Heart right ventricle (tissue), 16 donors: ENCODE measurements at regions not wholly inside any gene's neighbourhood (a gene's known extent, or its start where the extent isn't known, plus 50 kb on each side); places are given as distances from the start of the nearest gene placed in this dataset.

ENCODE experiments used
- ATAC-seq, 8 donors: fragments of 200-7000 bp; cut with Tn5 transposase; one replicate each; pipeline ENCODE4 v1.9.1; 2020; ENCODE audit warnings: mild to moderate bottlenecking in 8 of 8, moderate library complexity in 8 of 8, moderate number of reproducible peaks in 1 of 8
- DNase-seq, 2 donors: peaks; one replicate each; pipeline ENCODE4 v3.0.0-alpha.2; 2020
- H3K27ac ChIP-seq, 10 donors: fragments of 200-600 bp; sonication (generic) in 2 of 10; one replicate each; pipeline versions ENCODE4 v1.5.0 to v1.8.0; 2020 to 2022; ENCODE audit warnings: mild to moderate bottlenecking in 3 of 10
- H3K27me3 ChIP-seq, 7 donors: fragments of 200-600 bp; one replicate each; pipeline ENCODE4 v1.8.0; 2021 to 2022; ENCODE audit warnings: mild to moderate bottlenecking in 2 of 7
- H3K36me3 ChIP-seq, 9 donors: fragments of 200-600 bp; sonication (generic) in 1 of 9; one replicate each; pipeline versions ENCODE4 v1.5.0 to v1.8.0; 2020 to 2022; ENCODE audit warnings: mild to moderate bottlenecking in 2 of 9
- H3K4me1 ChIP-seq, 9 donors: fragments of 200-600 bp; sonication (generic) in 1 of 9; one replicate each; pipeline versions ENCODE4 v1.5.0 to v1.8.0; 2020 to 2022; ENCODE audit warnings: mild to moderate bottlenecking in 4 of 9
- H3K4me3 ChIP-seq, 10 donors: fragments of 200-600 bp; sonication (generic) in 2 of 10; one replicate each; pipeline versions ENCODE4 v1.5.0 to v1.8.0; 2020 to 2022; ENCODE audit warnings: mild to moderate bottlenecking in 7 of 10, moderate library complexity in 2 of 10
- H3K9me3 ChIP-seq, 11 donors: fragments of 200-600 bp in 10 of 11; sonication (generic) in 2 of 11; one replicate each; pipeline versions ENCODE4 v1.5.0 to v1.8.0; 2013 to 2022; ENCODE audit warnings: mild to moderate bottlenecking in 2 of 11, control low read depth in 1 of 11, moderate library complexity in 1 of 11
- CTCF ChIP-seq, 9 donors: fragments of 200-600 bp; sonication (generic) in 2 of 9; IDR thresholded peaks; one replicate each; pipeline versions ENCODE4 v1.5.0 to v1.8.0; 2021 to 2022; ENCODE audit warnings: antibody characterized with exemption in 9 of 9, mild to moderate bottlenecking in 5 of 9, moderate library complexity in 1 of 9
- WGBS, 2 donors: extraction: QIAGEN DNeasy Blood & Tissue Kit; methylation state at CpG; one replicate each; pipeline ENCODE4 v1.1.7; 2013; ENCODE audit warnings: inconsistent platforms in 1 of 2; 5-methylcytosine and 5-hydroxymethylcytosine counted together
- intact Hi-C, 10 donors: fragments of 100-400 bp; cut with DNase I; formaldehyde crosslinking; loops; one replicate each; pipeline versions ENCODE4 v1.11.1 to v1.14.2; 2022
- donor health status: Arrhythmogenic right ventricular cardiomyopathy.
- donor health status: ischemic (EF 13 %, LVEDD 7.1; RV severe dilation, severe dysfunction).
- donor health status: healthy with polysubstance abuse.
- donor health status: DM: no; HTN: yes; CAD: no.
- donor health status: DM: no; HTN: no; CAD: no.
- donor health status: ischemic (EF 25% LVEDD 6.9; RV normal size, moderate dysfunction).
- donor health status: ischemic (EF 25% LVEDD 5.7; RV mildly dilated, moderate dysfunction).
- donor health status: healthy.
- donor health status: DM: yes; HTN: yes; CAD: no.
- donor health status: Ischemic cardiomyopathy.
- donor health status: ischemic (EF 35%, LVEDD 5.7; RV mildly dilated, moderate dysfunction).
- donor health status: nonischemic (EF 11% LVEDD 7.7; RV severe dilation, severe dysfunction).
- donor health status: DM: yes; HTN: yes; CAD: no.
- donor health status: PGD.
- donor health status: ischemic (EF 29% LVEDD 5.4; RV normal size, mild dysfunction).
- donor health status: nonischemic (EF 23%, LVEDD 6.1; RV moderate dilation, normal function).

GRCh38 chr5:29238115-29238514 is 1955.4 kb upstream of the CDH6 start:
- ATAC-seq: no peak
- 30 to 43% methylated on average over 1 of the region's 1 CpG for WGBS, 2 donors
- H3K4me3 ChIP-seq: no peak overlapping the region
- intact Hi-C loops: no loop called here
- H3K4me1 ChIP-seq: no peaks in the 10 kb centered on the region
- H3K27ac ChIP-seq: no peak overlapping the region
- no peaks in the 10 kb centered on the region for H3K36me3 ChIP-seq
- peaks cover 0 to 5% (median 0%) of the 10 kb centered on the region in 11 donors for H3K9me3 ChIP-seq
- TF ChIP-seq CTCF (IDR thresholded peaks at IDR 0.05): no peak
- no peaks in the 10 kb centered on the region for H3K27me3 ChIP-seq
- no peak for DNase-seq

GRCh38 chr5:29231154-29231553 is 1962.3 kb upstream of the CDH6 start:
- TF ChIP-seq CTCF (IDR thresholded peaks at IDR 0.05): no peak
- intact Hi-C loops: no loop called here
- Histone ChIP-seq H3K4me3 (no peak overlapping the region), H3K27me3 (no peaks in the 10 kb centered on the region), H3K4me1 (no peaks in the 10 kb centered on the region), H3K9me3 (no peaks in the 10 kb centered on the region), H3K27ac (no peak overlapping the region), H3K36me3 (no peaks in the 10 kb centered on the region)
- DNase-seq (no peak), ATAC-seq (no peak)
- 56 to 69% methylated on average over 1 of the region's 1 CpG for WGBS, 2 donors

GRCh38 chr5:29230591-29230990 is 1962.9 kb upstream of the CDH6 start:
- WGBS, 2 donors: 63 to 69% methylated on average over 3 of the region's 3 CpGs
- intact Hi-C loops: no loop called here

GRCh38 chr5:29229461-29229860 is 1964.0 kb upstream of the CDH6 start:
- intact Hi-C loops: no loop called here
- ATAC-seq (no peak), DNase-seq (no peak)
- no peaks in the 10 kb centered on the region for H3K36me3 ChIP-seq
- peaks cover 0 to 4% (median 0%) of the 10 kb centered on the region in 11 donors for H3K9me3 ChIP-seq
- H3K27ac ChIP-seq: no peak overlapping the region
- TF ChIP-seq CTCF (IDR thresholded peaks at IDR 0.05): no peak
- H3K4me1 ChIP-seq: no peaks in the 10 kb centered on the region
- 61 to 79% methylated on average over 2 of the region's 2 CpGs for WGBS, 2 donors
- no peaks in the 10 kb centered on the region for H3K27me3 ChIP-seq
- H3K4me3 ChIP-seq: no peak overlapping the region

More at GRCh38 chr5:29230591-29230990, 1962.9 kb upstream of the CDH6 start:
- Histone ChIP-seq H3K4me1 (no peaks in the 10 kb centered on the region), H3K27me3 (no peaks in the 10 kb centered on the region), H3K9me3 (no peaks in the 10 kb centered on the region), H3K4me3 (no peak overlapping the region), H3K36me3 (no peaks in the 10 kb centered on the region), H3K27ac (no peak overlapping the region)
- DNase-seq: no peak
- ATAC-seq: no peak
- TF ChIP-seq CTCF (IDR thresholded peaks at IDR 0.05): no peak

GRCh38 chr5:29218138-29218537 is 1975.3 kb upstream of the CDH6 start:
- Histone ChIP-seq H3K27me3 (no peaks in the 10 kb centered on the region), H3K27ac (no peak overlapping the region), H3K9me3 (peaks cover 0 to 14% (median 0%) of the 10 kb centered on the region in 11 donors), H3K36me3 (no peaks in the 10 kb centered on the region), H3K4me1 (no peaks in the 10 kb centered on the region), H3K4me3 (no peak overlapping the region)
- ATAC-seq: no peak
- TF ChIP-seq CTCF (IDR thresholded peaks at IDR 0.05): no peak
- no peak for DNase-seq
- intact Hi-C loops: no loop called here
